ENCODE measurements at regions not wholly inside any gene's neighbourhood (a gene's known extent, or its start where the extent isn't known, plus 50 kb on each side); places are given as distances from the start of the nearest gene placed in this dataset.

DNA sequence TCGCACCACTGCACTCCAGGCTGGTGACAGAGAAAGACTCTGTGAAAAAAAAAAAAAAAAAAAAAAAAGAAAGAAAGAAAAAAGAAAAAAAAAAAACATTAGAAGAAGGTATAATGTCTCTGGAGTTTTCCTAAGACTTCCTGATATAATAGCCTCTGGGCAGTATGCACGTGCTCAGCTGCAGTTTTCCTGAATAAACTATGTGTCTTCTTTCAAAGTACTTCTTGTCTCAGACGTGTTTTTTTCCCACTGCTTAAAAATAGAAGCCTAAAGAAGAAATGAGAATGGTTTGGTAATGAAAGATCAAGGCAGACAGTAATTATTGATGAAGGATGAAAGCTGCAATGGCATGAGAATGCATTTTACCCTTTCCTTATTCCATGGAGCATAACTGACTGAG, 148.1 kb upstream of the TRPC7 start:
- DNase-seq (ENCODE audit: low spot score in 2 of 2) = no peak
- TF ChIP-seq POLR2A (IDR thresholded peaks at IDR 0.05) = no peak
- TF ChIP-seq, protein P1, sequence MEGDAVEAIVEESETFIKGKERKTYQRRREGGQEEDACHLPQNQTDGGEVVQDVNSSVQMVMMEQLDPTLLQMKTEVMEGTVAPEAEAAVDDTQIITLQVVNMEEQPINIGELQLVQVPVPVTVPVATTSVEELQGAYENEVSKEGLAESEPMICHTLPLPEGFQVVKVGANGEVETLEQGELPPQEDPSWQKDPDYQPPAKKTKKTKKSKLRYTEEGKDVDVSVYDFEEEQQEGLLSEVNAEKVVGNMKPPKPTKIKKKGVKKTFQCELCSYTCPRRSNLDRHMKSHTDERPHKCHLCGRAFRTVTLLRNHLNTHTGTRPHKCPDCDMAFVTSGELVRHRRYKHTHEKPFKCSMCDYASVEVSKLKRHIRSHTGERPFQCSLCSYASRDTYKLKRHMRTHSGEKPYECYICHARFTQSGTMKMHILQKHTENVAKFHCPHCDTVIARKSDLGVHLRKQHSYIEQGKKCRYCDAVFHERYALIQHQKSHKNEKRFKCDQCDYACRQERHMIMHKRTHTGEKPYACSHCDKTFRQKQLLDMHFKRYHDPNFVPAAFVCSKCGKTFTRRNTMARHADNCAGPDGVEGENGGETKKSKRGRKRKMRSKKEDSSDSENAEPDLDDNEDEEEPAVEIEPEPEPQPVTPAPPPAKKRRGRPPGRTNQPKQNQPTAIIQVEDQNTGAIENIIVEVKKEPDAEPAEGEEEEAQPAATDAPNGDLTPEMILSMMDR (IDR thresholded peaks at IDR 0.05) = no peak
- no peak overlapping the region for H3K4me3 ChIP-seq (ENCODE audit: low read depth, poor library complexity, severe bottlenecking)
- intact Hi-C loops (cut with DNase I; ENCODE audit: low total_unique reads) = no loop called here
- WGBS, 2 donors = 39 to 49% methylated on average over 3 of the region's 3 CpGs

DNA sequence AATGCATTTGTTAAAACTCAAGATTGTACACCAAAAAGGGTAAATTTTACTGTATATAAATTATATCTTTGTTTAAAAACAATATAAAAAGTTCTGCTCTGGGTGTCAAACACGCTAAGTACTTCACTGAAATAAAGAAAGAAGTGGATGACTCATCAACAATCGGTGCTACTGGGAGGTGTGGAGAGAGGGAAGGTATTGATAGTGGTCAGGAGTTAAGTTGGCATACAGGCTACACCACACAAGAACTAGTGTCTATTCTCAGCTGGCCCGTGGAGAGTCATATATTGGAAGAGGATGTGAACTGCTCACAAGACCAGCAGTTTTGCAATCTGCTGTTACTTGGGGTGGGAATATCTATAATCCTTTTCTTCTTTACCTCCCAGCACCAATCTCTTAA, 145.7 kb upstream of the TRPC7 start:
- no peak for DNase-seq (ENCODE audit: low spot score in 2 of 2)
- intact Hi-C loops (cut with DNase I; ENCODE audit: low total_unique reads) = no loop called here
- TF ChIP-seq, protein P1 (IDR thresholded peaks at IDR 0.05) = no peak
- no peak for TF ChIP-seq POLR2A (IDR thresholded peaks at IDR 0.05)
- no peak overlapping the region for H3K4me3 ChIP-seq (ENCODE audit: low read depth, poor library complexity, severe bottlenecking)
- 48 to 58% methylated on average over 3 of the region's 3 CpGs for WGBS, 2 donors

DNA sequence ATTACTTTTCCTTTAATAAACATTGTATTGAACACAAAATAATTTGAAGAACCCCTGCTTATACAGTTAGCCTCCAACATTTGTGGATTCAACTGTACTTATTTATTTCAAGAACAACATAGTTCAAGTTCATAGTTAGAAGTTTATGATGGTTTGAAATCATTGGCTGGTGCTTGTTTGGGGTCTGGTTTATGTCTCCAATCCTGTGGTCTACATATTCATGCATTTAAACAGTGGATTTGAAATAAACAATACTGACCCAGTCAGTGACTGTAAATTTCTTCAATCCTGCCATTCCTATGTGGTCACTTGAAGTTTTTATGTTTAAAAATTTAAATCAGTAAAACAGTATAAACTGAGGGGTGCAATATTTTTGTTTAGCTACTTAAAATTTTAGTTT, 145.1 kb upstream of the TRPC7 start:
- DNase-seq (ENCODE audit: low spot score in 2 of 2) = no peak
- TF ChIP-seq, protein P1 (IDR thresholded peaks at IDR 0.05) = no peak
- TF ChIP-seq POLR2A (IDR thresholded peaks at IDR 0.05) = no peak

DNA sequence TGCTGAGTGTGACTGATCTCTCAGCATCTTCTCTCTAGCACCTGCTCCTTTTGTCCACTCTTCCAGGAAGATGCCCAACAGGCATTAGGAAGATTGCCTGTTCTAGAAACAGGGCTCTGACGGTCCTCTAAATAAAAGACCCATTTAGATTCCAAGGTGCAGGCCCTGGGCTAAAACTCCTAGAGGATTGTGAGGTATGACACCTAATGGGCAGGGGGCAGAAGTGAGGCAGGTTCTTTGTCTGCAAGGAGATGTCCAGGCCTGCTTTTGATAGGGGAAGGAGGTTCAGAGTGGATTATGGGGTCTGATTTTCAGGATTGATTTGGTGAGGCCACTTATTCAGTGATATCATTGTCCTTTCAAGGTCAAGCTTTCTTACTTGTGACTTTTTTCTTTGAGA, 140.8 kb upstream of the TRPC7 start:
- WGBS, 2 donors = 21 to 28% methylated on average over 1 of the region's 1 CpG
- intact Hi-C loops (cut with DNase I; ENCODE audit: low total_unique reads) = no loop called here
- TF ChIP-seq POLR2A (IDR thresholded peaks at IDR 0.05) = no peak
- TF ChIP-seq, protein P1 (IDR thresholded peaks at IDR 0.05) = no peak
- H3K4me3 ChIP-seq (ENCODE audit: low read depth, poor library complexity, severe bottlenecking) = no peak overlapping the region
- no peak for DNase-seq (ENCODE audit: low spot score in 2 of 2)

More for the DNA sequence above, 145.1 kb upstream of the TRPC7 start:
- no peak overlapping the region for H3K4me3 ChIP-seq (ENCODE audit: low read depth, poor library complexity, severe bottlenecking)
- intact Hi-C loops (cut with DNase I; ENCODE audit: low total_unique reads) = no loop called here

DNA sequence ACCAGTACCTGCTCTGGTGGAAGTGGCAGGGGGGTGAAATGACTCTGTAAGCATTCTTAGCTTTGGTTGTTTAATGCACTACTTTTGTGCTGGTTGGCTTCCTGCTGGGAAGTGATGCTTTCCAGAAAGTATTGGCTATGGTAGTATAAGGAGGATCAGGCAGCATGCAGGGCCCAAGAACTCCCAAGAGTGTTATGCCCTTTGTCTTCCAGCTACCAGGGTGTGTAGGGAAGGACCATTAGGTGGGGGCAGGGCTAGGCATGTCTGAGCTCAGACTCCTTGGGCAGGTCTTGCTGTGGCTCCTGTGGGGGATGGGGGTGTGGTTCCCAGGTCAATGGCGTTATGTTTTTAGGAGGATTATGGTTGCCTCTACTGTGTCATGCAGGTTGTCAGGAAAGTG, 135.8 kb upstream of the TRPC7 start:
- DNase-seq (ENCODE audit: low spot score in 2 of 2) = no peak
- intact Hi-C loops (cut with DNase I; ENCODE audit: low total_unique reads) = no loop called here
- WGBS, 2 donors = 56% methylated on average over 1 of the region's 1 CpG; no CpG with 5 or more reads in 1 of the 2 donors
- TF ChIP-seq POLR2A (IDR thresholded peaks at IDR 0.05) = no peak
- TF ChIP-seq, protein P1 (IDR thresholded peaks at IDR 0.05) = no peak
- no peak overlapping the region for H3K4me3 ChIP-seq (ENCODE audit: low read depth, poor library complexity, severe bottlenecking)

DNA sequence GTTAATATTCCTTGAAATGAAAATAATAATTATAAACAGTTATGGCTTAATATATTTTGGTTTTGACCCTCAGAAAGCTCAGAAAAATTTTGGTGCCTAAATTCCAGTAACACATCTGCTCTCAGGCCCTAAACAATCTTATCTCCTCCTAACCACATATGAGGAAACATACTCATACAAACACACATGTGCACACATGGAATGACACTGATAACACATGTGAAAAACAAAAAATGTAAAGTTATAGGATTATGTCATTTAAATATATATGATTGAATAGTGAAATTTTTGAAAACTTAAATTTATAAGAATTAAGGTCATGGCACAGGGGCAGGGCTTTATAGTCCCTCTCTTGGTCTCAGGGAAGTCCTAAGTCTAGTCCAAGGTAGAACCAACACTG, 127.2 kb upstream of the TRPC7 start:
- no peak for DNase-seq (ENCODE audit: low spot score in 2 of 2)
- no peak overlapping the region for H3K4me3 ChIP-seq (ENCODE audit: low read depth, poor library complexity, severe bottlenecking)
- TF ChIP-seq, protein P1 (IDR thresholded peaks at IDR 0.05) = no peak
- no peak for TF ChIP-seq POLR2A (IDR thresholded peaks at IDR 0.05)
- intact Hi-C loops (cut with DNase I; ENCODE audit: low total_unique reads) = no loop called here

All from lower leg skin (tissue), 4 donors.